HG02885 (cell line): ENCODE measurements at regions not wholly inside any gene's neighbourhood (a gene's known extent, or its start where the extent isn't known, plus 50 kb on each side); places are given as distances from the start of the nearest gene placed in this dataset.

Experiments
- ATAC-seq: cut with Tn5 transposase; IDR thresholded peaks from one replicate; pipeline ENCODE4 v1.9.1; 2021; ENCODE audit warnings: mild to moderate bottlenecking; ENCODE audit not compliant: unreplicated experiment, poor library complexity

GRCh38 chr9:23555851-23556250 is 270.2 kb downstream of the ELAVL2 start:
- no peak for ATAC-seq

GRCh38 chr9:23556459-23556858 is 269.6 kb downstream of the ELAVL2 start:
- ATAC-seq: no peak

- no peak for ATAC-seq
Observed at GRCh38 chr9:23557689-23558088, 268.4 kb downstream of the ELAVL2 start.

- ATAC-seq: no peak
Observed at GRCh38 chr9:23559522-23559921, 266.5 kb downstream of the ELAVL2 start.

GRCh38 chr9:23563517-23563916 is 262.5 kb downstream of the ELAVL2 start:
- ATAC-seq: no peak

- ATAC-seq: no peak
Observed at GRCh38 chr9:23567516-23568165, 258.4 kb downstream of the ELAVL2 start.

- ATAC-seq: no peak
Observed at GRCh38 chr9:23571414-23572104, 254.5 kb downstream of the ELAVL2 start.

- no peak for ATAC-seq
Observed at GRCh38 chr9:23573800-23574199, 252.2 kb downstream of the ELAVL2 start.

- no peak for ATAC-seq
Observed at GRCh38 chr9:23577611-23578010, 248.4 kb downstream of the ELAVL2 start.

- no peak for ATAC-seq
Observed at GRCh38 chr9:23581931-23582330, 244.1 kb downstream of the ELAVL2 start.

GRCh38 chr9:23582836-23583235 is 243.2 kb downstream of the ELAVL2 start:
- ATAC-seq: no peak

GRCh38 chr9:23586906-23587305 is 239.1 kb downstream of the ELAVL2 start:
- no peak for ATAC-seq

- ATAC-seq: no peak
Observed at GRCh38 chr9:23587433-23587832, 238.6 kb downstream of the ELAVL2 start.

- ATAC-seq: no peak
Observed at GRCh38 chr9:23587903-23588302, 238.1 kb downstream of the ELAVL2 start.

- ATAC-seq: no peak
Observed at GRCh38 chr9:23590276-23591000, 235.6 kb downstream of the ELAVL2 start.

GRCh38 chr9:23594421-23594820 is 231.6 kb downstream of the ELAVL2 start:
- no peak for ATAC-seq

- ATAC-seq: no peak
Observed at GRCh38 chr9:23596913-23597634, 229.0 kb downstream of the ELAVL2 start.

- ATAC-seq: no peak
Observed at GRCh38 chr9:23598994-23599393, 227.0 kb downstream of the ELAVL2 start.

- no peak for ATAC-seq
Observed at GRCh38 chr9:23603311-23603710, 222.7 kb downstream of the ELAVL2 start.

GRCh38 chr9:23606107-23606506 is 219.9 kb downstream of the ELAVL2 start:
- no peak for ATAC-seq

GRCh38 chr9:23608456-23608855 is 217.6 kb downstream of the ELAVL2 start:
- ATAC-seq: no peak
